ENCODE measurements at regions not wholly inside any gene's neighbourhood (a gene's known extent, or its start where the extent isn't known, plus 50 kb on each side); places are given as distances from the start of the nearest gene placed in this dataset.

DNA sequence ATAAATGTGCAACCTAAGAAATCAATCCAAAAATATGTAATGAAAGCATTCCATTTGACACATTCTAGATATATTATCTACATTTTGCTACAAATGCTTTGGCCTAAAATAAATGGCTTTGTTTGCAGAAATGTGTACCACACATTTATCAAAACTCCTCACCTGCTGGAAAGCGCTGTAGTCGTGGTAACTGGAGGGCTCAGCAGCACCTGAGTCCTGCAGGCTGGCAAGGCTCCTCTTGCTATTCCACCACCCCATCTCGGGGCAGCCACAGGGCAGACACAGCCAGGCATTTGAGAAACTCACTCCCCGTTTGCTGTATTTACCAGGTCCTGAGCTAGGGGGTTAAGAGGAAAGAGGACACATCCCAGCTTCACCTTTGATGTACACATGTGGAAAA is 68.1 kb upstream of the TOMM7 start:
- Mint-ChIP-seq H3K27ac (no peak overlapping the region), H3K36me3 (no peaks in the 10 kb centered on the region), H3K4me1 (ENCODE audit: low read depth) (peaks cover 9% of the 10 kb centered on the region), H3K4me3 (no peak overlapping the region), H3K27me3 (peaks cover 7% of the 10 kb centered on the region), H3K9me3 (ENCODE audit: low read depth) (no peaks in the 10 kb centered on the region)

DNA sequence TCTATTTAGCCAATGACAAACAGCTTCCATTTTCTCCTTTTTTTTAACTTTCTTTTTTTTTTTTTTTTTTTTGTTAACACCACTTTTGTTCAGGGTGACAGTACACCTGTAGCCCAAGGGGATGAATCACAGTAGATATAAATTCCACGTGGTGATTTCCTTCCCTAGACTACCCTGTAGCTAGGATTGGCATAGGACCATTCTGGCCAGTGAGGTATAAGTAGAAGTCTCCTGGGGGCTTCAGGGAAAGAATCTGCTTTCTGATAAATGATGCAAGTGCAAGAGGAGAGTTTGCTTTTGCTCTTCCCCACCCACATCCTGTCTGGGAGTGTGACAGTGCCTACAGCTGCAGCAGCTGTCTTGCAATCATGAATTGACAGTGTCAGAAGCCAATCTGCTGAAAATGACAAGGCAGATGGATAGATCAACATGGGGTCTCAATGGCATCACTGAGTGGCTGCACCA is 63.2 kb upstream of the TOMM7 start:
- peaks cover 8% of the 10 kb centered on the region for H3K36me3 Mint-ChIP-seq
- H3K4me3 Mint-ChIP-seq, result peak overlapping the region; percentile 69

DNA sequence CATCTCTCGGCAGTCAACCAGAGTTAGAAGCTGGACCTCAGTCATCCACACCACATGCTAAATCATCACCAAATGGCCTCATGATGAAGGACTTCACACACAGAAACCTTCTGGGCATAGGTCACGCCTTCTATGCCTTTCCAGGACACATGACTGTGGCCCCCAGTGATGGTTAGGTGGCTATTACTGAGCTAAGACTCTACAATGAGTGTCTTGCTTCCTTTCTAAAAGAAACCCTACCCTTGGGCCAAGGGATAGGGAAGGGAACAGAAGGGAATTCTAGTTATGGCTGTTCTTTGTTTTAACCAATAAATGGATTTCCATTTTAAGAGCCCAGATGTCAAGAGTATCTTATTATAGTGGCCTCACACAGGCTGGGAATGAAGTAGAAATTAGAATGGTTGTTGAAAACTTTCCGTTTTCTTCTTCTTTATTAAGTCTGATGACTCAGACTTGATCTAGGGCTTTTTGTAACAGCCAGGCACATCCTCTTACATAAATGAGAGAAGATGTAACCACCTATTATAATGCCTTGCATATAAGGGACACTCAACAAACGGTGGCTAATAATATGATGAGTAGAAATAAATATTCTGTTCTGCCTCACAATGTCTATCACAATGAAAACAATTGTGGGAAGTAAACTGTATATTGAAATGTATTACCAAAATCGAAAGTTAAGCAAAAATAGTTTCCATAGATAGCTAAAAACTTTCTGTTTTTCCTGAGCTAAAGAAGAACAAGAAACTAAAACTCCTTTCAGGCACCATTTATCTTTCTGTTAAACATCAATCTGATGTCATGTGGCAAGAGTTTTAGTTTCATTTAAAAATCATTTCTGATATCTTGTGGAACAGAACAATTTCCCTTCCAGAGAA is 62.5 kb upstream of the TOMM7 start:
- Mint-ChIP-seq H3K27ac (peak overlapping the region; percentile 97), H3K4me3 (peak overlapping the region; percentile 69)

More for the DNA sequence above, 63.2 kb upstream of the TOMM7 start:
- no peaks in the 10 kb centered on the region for H3K9me3 Mint-ChIP-seq (ENCODE audit: low read depth)
- peak overlapping the region; percentile 97 for H3K27ac Mint-ChIP-seq
- peaks cover 1% of the 10 kb centered on the region for H3K27me3 Mint-ChIP-seq
- peaks cover 35% of the 10 kb centered on the region for H3K4me1 Mint-ChIP-seq (ENCODE audit: low read depth)

DNA sequence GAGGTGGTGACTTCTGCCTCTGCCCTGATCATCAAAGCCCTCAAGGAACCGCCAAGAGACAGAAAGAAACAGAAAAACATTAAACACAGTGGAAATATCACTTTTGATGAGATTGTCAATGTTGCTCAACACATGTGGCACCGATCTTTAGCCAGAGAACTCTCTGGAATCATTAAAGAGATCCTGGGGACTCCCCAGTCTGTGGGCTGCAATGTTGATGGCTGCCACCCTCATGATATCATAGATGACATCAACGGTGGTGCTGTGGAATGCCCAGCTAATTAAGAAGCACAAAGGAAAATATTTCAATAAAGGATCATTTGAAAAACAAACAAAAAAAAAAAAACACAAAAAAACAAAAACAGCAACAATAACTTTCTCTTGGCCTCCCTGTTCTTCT is 59.5 kb upstream of the TOMM7 start:
- H3K27ac Mint-ChIP-seq, result peak overlapping the region; percentile 81
- H3K36me3 Mint-ChIP-seq, result peaks cover 8% of the 10 kb centered on the region
- H3K4me1 Mint-ChIP-seq (ENCODE audit: low read depth), result peaks cover 33% of the 10 kb centered on the region
- peaks cover 1% of the 10 kb centered on the region for H3K27me3 Mint-ChIP-seq
- no peak overlapping the region for H3K4me3 Mint-ChIP-seq
- no peaks in the 10 kb centered on the region for H3K9me3 Mint-ChIP-seq (ENCODE audit: low read depth)

More for the DNA sequence above, 62.5 kb upstream of the TOMM7 start:
- H3K4me1 Mint-ChIP-seq (ENCODE audit: low read depth), result peaks cover 35% of the 10 kb centered on the region
- no peaks in the 10 kb centered on the region for H3K9me3 Mint-ChIP-seq (ENCODE audit: low read depth)
- peaks cover 8% of the 10 kb centered on the region for H3K36me3 Mint-ChIP-seq
- H3K27me3 Mint-ChIP-seq, result peaks cover 1% of the 10 kb centered on the region

DNA sequence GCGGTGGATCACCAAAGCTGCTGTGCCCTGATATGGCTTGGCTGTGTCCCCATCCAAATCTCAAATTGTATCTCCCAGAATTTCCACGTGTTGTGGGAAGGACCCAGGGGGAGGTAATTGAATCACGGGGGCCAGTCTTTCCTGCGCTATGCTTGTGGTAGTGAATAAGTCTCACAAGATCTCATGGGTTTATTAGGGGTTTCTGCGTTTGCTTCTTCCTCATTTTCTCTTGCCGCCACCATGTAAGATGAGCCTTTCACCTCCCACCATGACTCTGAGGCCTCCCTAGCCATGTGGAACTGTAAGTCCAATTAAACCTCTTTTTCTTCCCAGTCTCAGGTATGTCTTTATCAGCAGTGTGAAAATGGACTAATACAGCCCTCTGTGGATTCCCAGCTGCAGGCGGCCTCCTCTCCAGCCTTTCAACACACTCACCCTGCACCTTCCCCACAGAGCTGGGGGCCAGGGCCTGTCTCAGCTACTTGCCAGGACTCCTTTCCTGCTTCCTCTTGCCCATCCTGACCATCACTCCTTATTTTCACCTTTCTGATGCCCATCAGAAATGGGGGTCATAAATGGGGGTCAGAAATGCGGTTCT is 57.2 kb upstream of the TOMM7 start:
- no peaks in the 10 kb centered on the region for H3K9me3 Mint-ChIP-seq (ENCODE audit: low read depth)

DNA sequence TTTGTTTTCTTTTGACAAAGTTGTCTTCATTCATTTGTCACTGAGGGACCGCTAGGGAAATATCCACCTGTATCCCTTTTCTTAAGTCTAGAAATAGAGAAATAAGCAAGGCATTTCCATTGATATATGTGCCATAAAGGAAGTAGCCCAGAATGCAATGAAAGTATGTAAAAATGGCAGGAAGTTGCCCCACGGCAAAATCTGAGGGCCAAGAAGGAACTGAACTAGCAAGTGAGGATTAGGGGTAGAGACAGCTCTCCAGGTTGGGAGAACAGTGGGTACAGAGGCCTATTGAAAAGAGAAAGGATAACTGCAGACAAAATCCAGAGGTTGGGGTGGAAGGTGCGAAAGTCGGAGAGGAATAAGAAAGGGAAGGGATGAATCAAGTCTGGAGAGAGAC is 56.6 kb upstream of the TOMM7 start:
- Mint-ChIP-seq H3K27me3 (peaks cover 1% of the 10 kb centered on the region), H3K4me3 (no peak overlapping the region), H3K27ac (no peak overlapping the region), H3K4me1 (ENCODE audit: low read depth) (peaks cover 14% of the 10 kb centered on the region), H3K9me3 (ENCODE audit: low read depth) (no peaks in the 10 kb centered on the region), H3K36me3 (peaks cover 8% of the 10 kb centered on the region)

More for the DNA sequence above, 57.2 kb upstream of the TOMM7 start:
- Mint-ChIP-seq H3K27me3 (peaks cover 1% of the 10 kb centered on the region), H3K4me3 (no peak overlapping the region), H3K36me3 (peaks cover 8% of the 10 kb centered on the region), H3K4me1 (ENCODE audit: low read depth) (peaks cover 19% of the 10 kb centered on the region), H3K27ac (no peak overlapping the region)

DNA sequence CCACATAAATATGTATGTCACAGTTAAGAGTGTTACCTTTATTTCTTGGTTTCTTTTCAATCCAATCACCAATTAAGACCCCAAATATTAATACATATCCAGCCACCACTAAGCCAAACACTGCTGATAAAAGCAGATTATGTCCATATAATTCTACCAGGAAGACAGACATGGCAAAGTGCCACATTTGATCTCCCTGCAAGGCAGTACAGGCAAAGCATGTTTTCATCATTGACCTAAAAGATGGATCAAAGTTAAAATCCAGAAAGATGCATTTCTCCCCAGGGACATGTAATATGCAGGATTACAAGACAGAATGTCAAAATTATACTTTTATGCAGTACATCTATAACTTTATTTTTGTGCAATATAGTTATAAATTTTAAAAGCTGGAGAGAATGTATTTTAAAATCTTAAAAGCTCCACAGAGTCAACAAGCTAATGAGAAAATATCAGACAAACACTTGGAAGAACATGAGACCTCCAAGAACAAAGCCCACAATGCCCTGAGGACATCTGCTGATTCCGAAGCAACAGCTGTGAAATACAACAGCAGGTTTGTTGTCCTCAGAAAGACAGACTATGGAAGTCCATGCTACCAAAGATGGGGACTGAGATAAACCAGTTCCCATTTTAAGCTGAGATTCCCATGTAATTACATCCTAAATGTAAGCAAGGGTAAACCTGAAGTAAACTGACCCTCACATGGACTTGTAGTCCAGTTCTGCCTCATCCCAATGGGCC is 54.5 kb upstream of the TOMM7 start:
- Mint-ChIP-seq H3K4me3 (no peak overlapping the region), H3K4me1 (ENCODE audit: low read depth) (peaks cover 3% of the 10 kb centered on the region), H3K27me3 (peaks cover 1% of the 10 kb centered on the region), H3K36me3 (peaks cover 3% of the 10 kb centered on the region), H3K9me3 (ENCODE audit: low read depth) (no peaks in the 10 kb centered on the region), H3K27ac (no peak overlapping the region)

DNA sequence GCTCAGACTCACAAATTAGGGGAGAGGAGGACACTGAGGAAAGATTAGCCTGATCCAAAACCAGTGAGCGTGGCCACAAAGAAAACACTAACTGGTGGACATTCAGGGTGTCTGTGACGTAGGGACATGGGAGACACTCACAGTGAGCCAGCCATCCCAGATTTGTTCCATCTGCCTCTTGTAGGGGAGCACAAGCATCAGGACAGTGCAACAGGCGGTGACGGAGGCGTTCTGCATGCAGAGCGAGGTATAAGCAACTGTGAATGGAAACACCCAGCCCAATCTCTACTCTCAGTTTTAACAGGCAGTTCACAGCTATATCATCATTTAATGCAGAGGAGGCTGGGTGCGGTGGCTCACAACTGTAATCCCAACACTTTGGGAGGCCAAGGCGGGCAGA is 52.8 kb upstream of the TOMM7 start:
- no peaks in the 10 kb centered on the region for H3K4me1 Mint-ChIP-seq (ENCODE audit: low read depth)
- no peak overlapping the region for H3K4me3 Mint-ChIP-seq
- no peaks in the 10 kb centered on the region for H3K9me3 Mint-ChIP-seq (ENCODE audit: low read depth)
- H3K36me3 Mint-ChIP-seq, result no peaks in the 10 kb centered on the region
- no peaks in the 10 kb centered on the region for H3K27me3 Mint-ChIP-seq
- no peak overlapping the region for H3K27ac Mint-ChIP-seq

DNA sequence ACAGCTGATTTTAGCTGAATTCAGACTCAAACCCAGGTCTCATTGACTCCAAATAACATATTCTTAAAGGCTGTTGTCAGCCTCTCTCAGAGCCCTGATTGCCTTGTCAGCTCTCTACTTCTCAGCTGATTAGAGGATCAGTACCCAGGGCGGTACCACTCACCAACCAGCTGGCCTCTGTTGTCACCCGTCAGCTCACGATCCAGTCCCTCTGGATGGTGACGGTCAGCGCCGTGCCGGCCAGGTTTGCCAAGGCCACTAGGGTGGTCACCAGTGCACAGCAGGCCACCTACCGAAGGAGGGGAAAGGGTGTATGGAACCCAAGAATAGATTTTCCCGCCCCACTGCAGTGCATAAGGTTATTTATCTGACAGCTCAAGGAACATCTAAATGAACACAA is 52.3 kb upstream of the TOMM7 start:
- Mint-ChIP-seq H3K27ac (no peak overlapping the region), H3K4me1 (ENCODE audit: low read depth) (no peaks in the 10 kb centered on the region), H3K36me3 (peaks cover 2% of the 10 kb centered on the region), H3K27me3 (no peaks in the 10 kb centered on the region), H3K9me3 (ENCODE audit: low read depth) (no peaks in the 10 kb centered on the region), H3K4me3 (no peak overlapping the region)
